ENCODE measurements at regions not wholly inside any gene's neighbourhood (a gene's known extent, or its start where the extent isn't known, plus 50 kb on each side); places are given as distances from the start of the nearest gene placed in this dataset.
"Not testable (repeated sequence)": the region's sequence is repeated elsewhere in the genome, so short reads cannot be mapped to it uniquely, and the experiment has no call there.

DNA sequence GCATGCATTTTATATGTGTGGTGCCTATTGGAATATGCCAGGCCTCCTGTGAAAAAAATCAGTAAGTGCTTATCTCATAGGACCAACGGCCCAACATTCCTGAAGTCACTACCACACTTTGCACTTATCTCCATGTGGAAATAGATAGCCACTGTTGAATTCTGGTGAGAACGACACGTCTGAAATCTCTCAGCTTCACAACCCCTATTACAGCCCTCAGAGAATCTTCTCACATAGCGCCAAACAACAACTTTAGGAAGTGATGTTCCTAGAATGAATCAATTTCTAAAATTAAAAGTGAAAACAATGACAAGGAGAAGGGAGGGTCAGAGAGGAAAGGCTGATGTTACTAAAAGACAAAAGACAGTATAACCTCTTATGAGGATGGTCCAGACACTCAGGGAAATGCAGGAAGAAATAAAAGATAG is 270.8 kb upstream of the BTG1 start:
- DNase-seq, result no peak

DNA sequence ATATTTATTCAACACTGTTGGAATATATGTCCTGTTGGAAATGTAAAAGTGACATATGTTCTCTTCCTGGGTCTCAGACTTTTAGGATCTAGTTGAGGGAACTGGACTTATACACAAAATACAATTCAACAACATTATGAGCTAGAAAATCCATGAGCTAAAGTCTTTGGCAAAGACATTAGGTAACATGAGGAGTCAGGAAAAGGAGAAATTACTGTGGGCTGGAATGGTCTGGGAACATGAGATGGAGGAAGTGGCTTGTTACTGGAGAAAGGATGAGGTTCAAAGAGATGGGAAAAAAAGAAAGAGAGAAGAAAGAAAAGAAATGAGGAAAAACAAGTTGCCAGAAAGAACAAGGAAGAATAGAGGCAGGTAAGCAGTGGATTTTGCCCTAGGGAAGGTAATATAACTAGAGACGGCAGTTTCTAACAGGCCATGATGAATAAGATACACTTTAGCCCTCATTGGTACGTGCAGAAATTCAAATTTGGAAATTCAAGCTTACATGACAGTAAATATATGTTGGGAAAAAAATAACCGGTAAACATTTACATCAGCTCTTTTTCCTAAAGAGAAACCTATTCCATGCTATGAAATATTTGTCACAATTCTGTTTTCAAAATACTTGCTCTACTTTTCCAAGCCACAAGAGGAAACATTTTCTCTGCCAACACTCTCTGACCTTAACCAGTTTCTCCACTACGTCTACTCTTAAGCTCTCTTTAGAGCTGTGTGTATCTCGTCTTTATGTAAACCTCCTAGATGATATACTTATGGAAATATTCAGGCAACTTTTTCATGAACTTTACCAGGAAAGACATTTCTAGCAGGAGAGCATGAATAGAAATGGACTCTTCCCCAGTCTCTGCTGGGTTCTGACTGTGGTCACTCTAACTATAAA is 268.8 kb upstream of the BTG1 start:
- no peak for DNase-seq

DNA sequence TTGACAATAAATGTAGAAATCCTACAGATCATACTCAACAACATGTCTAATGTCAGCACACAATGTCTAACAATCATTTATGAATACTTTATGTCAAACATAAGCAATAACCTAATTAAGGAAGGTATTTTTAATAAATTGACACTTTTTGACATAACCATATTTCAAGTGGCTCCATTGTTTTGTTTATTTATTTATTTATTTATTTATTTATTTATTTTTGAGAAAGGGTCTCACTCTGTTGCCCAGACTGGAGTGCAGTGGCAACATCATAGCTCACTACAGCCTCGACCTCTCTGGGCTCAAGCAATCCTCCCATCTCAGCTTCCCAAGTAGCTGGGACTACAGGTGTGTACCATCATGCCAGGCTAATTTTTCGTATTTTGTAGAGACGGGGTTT is 267.6 kb upstream of the BTG1 start:
- DNase-seq, result no peak

DNA sequence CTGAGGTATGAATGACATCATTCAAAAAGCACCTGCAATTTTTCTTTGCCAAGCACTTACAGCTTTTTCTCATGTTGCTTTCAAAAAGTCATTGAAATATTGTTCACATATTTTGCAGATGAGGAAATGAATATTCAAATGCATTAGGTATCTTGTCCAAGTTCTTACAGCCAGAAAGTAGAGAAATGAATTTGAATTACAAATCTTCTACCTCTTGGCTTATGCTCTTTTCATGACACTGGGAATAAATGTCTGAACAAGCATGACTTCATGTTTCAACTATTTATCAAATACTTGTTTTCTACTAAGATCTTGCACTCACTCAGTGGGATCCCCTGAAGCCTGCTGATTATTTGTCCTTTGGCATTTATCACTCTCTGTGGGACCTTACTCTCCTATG is 267.2 kb upstream of the BTG1 start:
- no peak for DNase-seq

- DNase-seq, result no peak
Observed at GRCh38 chr12:92411687-92412086, 266.0 kb upstream of the BTG1 start.

DNA sequence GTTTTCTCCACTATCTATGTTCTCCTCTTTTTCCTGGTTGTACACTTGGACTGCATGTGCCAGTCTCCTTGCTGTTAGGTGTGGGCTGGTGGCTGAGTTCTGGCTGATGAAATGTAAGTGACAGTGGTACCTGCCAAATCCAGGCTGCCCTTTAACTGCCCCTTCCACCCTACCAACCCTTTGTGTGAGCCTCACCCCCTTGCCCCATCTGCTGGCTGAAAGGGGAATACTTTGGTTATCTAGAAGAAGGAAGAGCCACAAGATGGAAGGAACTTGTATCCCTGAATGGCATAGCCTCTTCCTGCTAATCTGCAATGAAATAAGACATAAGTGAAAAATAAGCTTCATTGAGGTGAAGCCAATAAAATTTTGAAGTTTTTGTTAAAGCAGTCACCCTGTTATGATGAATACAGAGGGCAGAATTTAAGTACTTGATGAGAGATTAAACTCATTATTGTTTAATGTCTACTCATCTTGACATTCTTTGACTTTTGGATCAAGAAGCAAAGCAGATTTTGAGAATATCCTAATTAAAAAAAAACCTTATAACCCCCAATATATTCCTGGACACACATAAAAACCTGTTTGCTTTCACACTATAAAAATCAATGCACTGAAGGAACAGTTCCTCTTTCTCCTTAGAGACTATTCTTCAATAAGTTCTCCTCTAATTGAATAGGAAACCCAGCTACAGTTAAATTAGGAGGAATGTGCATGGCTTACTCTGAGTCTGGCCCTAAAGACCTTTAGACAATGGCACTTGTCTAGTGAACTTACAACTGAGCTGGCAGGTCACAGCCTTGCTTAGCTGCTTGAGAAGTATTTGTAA is 262.6 kb upstream of the BTG1 start:
- peak; percentile 52 for DNase-seq

DNA sequence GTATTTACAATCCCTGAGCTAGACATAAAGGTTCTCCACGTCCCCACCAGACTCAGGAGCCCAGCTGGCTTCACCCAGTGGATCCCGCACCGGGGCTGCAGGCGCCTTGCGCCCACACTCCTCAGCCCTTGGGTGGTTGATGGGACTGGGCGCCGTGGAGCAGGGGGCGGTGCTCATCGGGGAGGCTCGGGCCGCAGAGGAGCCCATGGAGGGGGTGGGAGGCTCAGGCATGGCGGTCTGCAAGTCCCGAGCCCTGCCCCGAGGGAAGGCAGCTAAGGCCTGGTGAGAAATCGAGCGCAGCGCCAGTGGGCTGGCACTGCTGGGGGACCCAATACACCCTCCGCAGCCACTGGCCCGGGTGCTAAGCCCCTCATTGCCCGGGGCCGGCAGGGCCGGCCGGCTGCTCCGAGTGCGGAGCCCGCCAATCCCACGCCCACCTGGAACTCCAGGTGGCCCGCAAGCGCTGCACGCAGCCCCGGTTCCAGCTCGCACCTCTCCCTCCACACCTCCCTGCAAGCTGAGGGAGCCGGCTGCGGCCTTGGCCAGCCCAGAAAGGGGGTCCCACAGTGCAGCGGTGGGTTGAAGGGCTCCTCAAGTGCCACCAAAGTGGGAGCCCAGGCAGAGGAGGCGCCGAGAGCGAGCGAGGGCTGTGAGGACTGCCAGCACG is 260.9 kb upstream of the BTG1 start:
- not testable (repeated sequence) for DNase-seq

DNA sequence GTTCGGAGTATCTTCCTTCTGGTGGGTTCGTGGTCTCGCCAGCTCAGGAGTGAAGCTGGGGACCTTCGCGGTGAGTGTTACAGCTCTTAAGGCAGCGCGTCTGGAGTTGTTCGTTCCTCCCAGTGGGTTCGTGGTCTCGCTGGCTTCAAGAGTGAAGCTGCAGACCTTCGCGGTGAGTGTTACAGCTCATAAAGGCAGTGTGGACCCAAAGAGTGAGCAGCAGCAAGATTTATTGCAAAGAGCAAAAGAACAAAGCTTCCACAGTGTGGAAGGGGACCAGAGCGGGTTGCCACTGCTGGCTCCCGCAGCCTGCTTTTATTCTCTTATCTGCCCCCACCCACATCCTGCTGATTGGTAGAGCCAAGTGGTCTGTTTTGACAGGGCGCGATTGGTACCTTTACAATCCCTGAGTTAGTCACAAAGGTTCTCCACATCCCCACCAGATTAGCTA is 260.2 kb upstream of the BTG1 start:
- peak; percentile 48 for DNase-seq

DNA sequence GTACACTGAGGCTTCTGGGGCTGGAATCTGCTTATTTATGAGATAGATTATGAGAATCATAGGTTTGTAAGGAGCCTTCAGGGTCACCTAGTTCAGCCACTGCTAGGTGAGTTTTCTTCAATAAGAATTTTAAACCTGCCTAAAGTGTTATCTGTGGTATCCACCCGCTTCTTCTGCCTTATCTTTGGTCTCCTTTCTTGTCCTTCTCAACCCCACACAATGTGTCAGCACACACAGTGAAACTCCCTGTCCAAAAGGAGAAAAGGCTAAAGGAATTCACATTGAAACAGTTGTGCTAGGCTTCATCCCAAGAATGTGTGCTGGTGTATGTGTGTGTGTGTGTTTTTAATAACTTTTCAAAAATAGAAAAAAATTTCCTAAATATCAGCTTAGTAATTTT is 259.3 kb upstream of the BTG1 start:
- peak; percentile 6 for DNase-seq

- DNase-seq, result no peak
Observed at GRCh38 chr12:92404259-92404894, 258.7 kb upstream of the BTG1 start.

- peak; percentile 91 for DNase-seq
Observed at GRCh38 chr12:92403210-92404175, 257.8 kb upstream of the BTG1 start.

DNA sequence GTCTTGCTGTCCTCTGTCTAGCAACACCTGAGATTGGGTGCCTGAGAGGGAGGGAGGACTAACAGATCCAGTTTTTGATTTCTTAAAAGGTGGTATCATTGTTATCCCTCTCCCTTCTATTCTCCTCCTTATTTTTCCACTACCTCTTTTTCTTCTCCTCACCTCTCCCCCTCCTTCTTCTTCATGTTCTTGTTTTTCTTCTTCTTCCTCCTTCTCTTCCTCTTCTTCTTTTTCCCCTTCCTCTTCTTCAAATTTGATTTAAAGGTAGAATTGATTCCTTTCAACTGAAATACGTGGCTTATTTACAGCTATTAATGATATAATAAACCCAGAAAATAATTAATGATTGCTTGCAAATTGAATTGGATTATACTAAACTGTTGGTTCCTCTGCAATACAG is 256.8 kb upstream of the BTG1 start:
- DNase-seq, result no peak

- peak; percentile 8 for DNase-seq
Observed at GRCh38 chr12:92400006-92400405, 254.4 kb upstream of the BTG1 start.

GRCh38 chr12:92398565-92399309 is 253.1 kb upstream of the BTG1 start:
- peak; percentile 75 for DNase-seq

DNA sequence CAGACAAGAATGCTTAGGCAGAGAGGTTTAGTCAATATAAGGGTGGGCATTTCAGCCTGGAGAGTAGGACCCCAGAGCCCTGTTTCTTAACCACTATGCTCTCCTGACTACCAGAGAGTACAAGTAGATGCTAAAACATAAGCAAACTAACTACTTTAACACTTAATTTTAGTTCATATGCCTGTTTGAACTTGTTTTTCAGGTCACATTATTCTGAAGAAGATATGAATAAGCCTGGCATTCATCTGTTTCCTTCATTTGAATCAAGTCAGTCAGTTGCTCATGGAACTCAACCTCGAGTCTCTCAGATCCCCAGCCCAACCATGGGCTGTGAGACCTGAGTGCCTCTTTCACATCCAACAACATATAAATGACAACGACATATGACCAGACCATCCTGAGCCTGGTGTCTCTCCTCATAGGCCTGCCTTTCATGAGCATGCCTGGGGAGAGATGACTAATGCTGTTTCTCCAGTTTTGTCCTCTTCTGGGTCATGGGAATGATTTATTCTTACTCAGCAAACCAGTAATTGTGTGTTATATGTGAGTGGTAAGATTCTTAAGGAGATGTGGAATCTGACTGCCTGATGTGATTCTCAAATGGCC is 251.1 kb upstream of the BTG1 start:
- DNase-seq, result no peak

DNA sequence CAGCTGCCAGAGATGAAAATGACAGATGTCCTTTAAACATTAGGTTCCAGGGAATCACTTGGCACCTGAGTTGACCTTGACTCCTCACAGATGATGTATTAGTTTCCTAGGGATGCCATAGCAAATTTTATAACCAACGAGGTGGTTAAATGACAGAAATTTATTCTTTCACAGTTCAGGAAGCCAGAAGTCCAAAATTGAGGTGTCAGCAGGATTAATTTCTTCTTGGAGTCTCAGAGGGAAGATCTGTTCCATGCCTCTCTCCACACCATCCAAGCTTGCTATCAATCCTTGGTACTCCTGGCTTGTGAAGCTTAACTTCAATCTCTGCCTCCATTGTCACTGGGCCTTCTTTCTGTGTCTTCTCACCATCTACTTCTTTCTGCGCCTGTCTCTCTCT is 249.7 kb upstream of the BTG1 start:
- DNase-seq, result no peak

- DNase-seq, result no peak
Observed at GRCh38 chr12:92394895-92395294, 249.2 kb upstream of the BTG1 start.

- DNase-seq, result peak; percentile 16
Observed at GRCh38 chr12:92393504-92393903, 247.9 kb upstream of the BTG1 start.

DNA sequence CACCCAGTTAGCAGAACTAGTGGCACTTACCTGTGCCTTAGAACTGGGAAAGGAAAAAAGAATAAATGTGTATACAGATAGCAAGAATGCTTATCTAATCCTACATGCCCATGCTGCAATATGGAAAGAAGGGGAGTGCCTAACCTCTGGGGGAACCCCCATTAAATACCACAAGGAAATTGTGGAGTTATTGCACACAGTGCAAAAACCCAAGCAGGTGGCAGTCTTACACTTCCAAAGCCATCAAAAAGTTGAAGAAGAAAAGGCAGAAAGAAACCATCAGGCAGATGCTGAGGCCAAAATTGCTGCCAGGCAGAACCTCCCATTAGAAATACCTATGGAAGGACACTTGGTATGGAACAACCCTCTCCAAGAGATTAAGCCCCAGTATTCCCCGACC is 246.1 kb upstream of the BTG1 start:
- peak; percentile 49 for DNase-seq

- no peak for DNase-seq
Observed at GRCh38 chr12:92389466-92389865, 243.8 kb upstream of the BTG1 start.

Measured in CD4-positive, alpha-beta T cell treated with Interleukin-21 for 1 hour (primary cell).